HG02970 (cell line): ENCODE measurements at regions not wholly inside any gene's neighbourhood (a gene's known extent, or its start where the extent isn't known, plus 50 kb on each side); places are given as distances from the start of the nearest gene placed in this dataset.
"Not testable (repeated sequence)": the region's sequence is repeated elsewhere in the genome, so short reads cannot be mapped to it uniquely, and the experiment has no call there.

ENCODE experiments used
- ATAC-seq: cut with Tn5 transposase; IDR thresholded peaks from one replicate; pipeline ENCODE4 v1.9.1; 2021; ENCODE audit warnings: mild to moderate bottlenecking, moderate library complexity, moderate number of reproducible peaks; ENCODE audit not compliant: unreplicated experiment, low FRiP score

GRCh38 chrX:129092242-129092641 lies 431.0 kb downstream of the SMARCA1 start:
- no peak for ATAC-seq

- no peak for ATAC-seq
These were observed 432.2 kb downstream of the SMARCA1 start for GRCh38 chrX:129091097-129091496.

- no peak for ATAC-seq
These were observed 436.5 kb downstream of the SMARCA1 start for GRCh38 chrX:129086802-129087201.

GRCh38 chrX:129084291-129084690 lies 439.0 kb downstream of the SMARCA1 start:
- ATAC-seq = not testable (repeated sequence)

GRCh38 chrX:129077424-129078170 lies 445.7 kb downstream of the SMARCA1 start:
- ATAC-seq = no peak

GRCh38 chrX:129071390-129071789 lies 451.9 kb downstream of the SMARCA1 start:
- ATAC-seq = no peak

GRCh38 chrX:129065895-129066294 lies 457.4 kb downstream of the SMARCA1 start:
- ATAC-seq = no peak

GRCh38 chrX:129058405-129058804 lies 464.9 kb downstream of the SMARCA1 start:
- no peak for ATAC-seq

- no peak for ATAC-seq
These were observed 480.2 kb downstream of the SMARCA1 start for GRCh38 chrX:129043138-129043537.

GRCh38 chrX:129041319-129041718 lies 482.0 kb downstream of the SMARCA1 start:
- ATAC-seq = no peak

GRCh38 chrX:129040124-129040523 lies 483.2 kb downstream of the SMARCA1 start:
- ATAC-seq = no peak

GRCh38 chrX:129039176-129039575 lies 484.1 kb downstream of the SMARCA1 start:
- ATAC-seq = no peak

- no peak for ATAC-seq
These were observed 485.9 kb downstream of the SMARCA1 start for GRCh38 chrX:129037389-129037788.

GRCh38 chrX:129035180-129035579 lies 488.1 kb downstream of the SMARCA1 start:
- no peak for ATAC-seq

- ATAC-seq = no peak
These were observed 489.1 kb downstream of the SMARCA1 start for GRCh38 chrX:129034196-129034595.

- no peak for ATAC-seq
These were observed 497.1 kb downstream of the SMARCA1 start for GRCh38 chrX:129026202-129026601.

- ATAC-seq = no peak
These were observed 497.9 kb downstream of the SMARCA1 start for GRCh38 chrX:129025376-129025775.

GRCh38 chrX:129019412-129019811 lies 503.9 kb downstream of the SMARCA1 start:
- ATAC-seq = no peak

- no peak for ATAC-seq
These were observed 507.9 kb downstream of the SMARCA1 start for GRCh38 chrX:129015381-129015780.

GRCh38 chrX:129013574-129013973 lies 509.7 kb downstream of the SMARCA1 start:
- no peak for ATAC-seq

- no peak for ATAC-seq
These were observed 515.7 kb downstream of the SMARCA1 start for GRCh38 chrX:129007631-129008030.

GRCh38 chrX:129006491-129006890 lies 516.8 kb downstream of the SMARCA1 start:
- ATAC-seq = no peak

GRCh38 chrX:129000797-129001196 lies 522.5 kb downstream of the SMARCA1 start:
- ATAC-seq = no peak
